ENCODE measurements at regions not wholly inside any gene's neighbourhood (a gene's known extent, or its start where the extent isn't known, plus 50 kb on each side); places are given as distances from the start of the nearest gene placed in this dataset.

DNA sequence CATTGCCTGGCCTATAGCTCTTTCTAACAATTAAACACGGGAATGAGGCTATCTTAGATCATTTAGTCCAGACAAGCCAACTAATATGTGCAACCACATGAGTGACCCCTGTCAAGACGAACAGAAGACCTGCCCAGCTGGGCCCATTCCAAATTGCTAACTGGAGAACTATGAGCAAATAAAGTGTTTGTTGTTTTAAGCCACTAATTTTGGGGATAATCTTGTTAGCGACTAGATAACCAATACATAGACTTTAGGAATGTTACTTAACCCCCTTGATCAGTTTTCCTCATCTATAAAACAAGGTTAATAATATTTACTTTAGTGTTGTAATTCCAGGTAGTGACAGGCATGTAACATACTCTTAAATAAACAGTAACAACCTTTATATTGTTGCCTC, 848.3 kb downstream of the METTL15 start:
- TF ChIP-seq, protein P1, sequence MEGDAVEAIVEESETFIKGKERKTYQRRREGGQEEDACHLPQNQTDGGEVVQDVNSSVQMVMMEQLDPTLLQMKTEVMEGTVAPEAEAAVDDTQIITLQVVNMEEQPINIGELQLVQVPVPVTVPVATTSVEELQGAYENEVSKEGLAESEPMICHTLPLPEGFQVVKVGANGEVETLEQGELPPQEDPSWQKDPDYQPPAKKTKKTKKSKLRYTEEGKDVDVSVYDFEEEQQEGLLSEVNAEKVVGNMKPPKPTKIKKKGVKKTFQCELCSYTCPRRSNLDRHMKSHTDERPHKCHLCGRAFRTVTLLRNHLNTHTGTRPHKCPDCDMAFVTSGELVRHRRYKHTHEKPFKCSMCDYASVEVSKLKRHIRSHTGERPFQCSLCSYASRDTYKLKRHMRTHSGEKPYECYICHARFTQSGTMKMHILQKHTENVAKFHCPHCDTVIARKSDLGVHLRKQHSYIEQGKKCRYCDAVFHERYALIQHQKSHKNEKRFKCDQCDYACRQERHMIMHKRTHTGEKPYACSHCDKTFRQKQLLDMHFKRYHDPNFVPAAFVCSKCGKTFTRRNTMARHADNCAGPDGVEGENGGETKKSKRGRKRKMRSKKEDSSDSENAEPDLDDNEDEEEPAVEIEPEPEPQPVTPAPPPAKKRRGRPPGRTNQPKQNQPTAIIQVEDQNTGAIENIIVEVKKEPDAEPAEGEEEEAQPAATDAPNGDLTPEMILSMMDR (IDR thresholded peaks at IDR 0.05; ENCODE audit: borderline replicate concordance, control extremely low read depth, extremely low read depth, insufficient read depth, missing control alignments): no peak
- no peak for DNase-seq (ENCODE audit: low spot score)
- in situ Hi-C loops (cut with MboI; ENCODE audit: low sequenced_read_pairs, unreplicated experiment): no loop called here

DNA sequence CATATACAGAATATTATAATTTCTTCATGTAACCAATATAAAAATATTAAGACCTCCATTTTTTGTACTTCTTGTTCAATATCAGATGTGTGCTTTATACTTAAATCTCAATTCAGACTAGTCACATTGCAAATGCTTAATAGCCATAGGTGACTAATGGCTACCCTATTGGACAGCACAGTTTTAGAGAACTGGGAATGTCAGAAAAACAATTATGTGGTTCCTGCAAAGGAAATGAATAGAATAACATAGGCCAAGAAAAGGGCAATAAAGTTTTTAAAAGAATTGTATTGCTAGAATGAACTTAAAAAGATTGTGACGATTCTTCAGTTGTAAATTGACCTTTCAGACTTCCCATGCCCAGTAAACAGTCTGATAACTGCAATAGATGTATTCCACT, 843.0 kb downstream of the METTL15 start:
- DNase-seq (ENCODE audit: low spot score): no peak
- TF ChIP-seq, protein P1 (IDR thresholded peaks at IDR 0.05; ENCODE audit: borderline replicate concordance, control extremely low read depth, extremely low read depth, insufficient read depth, missing control alignments): no peak
- in situ Hi-C loops (cut with MboI; ENCODE audit: low sequenced_read_pairs, unreplicated experiment): no loop called here

DNA sequence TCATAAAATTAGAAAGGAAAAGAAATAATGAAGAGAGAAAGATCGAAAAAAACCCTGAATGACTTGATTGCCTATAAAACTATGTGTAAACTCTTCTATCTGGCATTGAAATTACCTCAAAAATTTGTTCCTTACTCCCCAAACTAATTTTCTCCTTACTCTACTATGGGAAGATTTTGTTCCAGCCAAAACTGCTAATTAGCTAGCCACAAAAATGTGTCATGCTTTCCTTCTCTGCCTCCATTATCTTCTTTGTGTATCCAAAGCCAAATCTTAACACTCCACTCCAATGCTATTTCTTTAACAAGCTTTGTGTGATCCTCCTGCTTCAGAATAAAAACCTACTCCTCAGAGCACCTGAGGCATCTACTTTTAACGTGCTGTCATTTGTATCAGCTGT, 831.2 kb downstream of the METTL15 start:
- TF ChIP-seq, protein P1 (IDR thresholded peaks at IDR 0.05; ENCODE audit: borderline replicate concordance, control extremely low read depth, extremely low read depth, insufficient read depth, missing control alignments): no peak
- DNase-seq (ENCODE audit: low spot score): no peak
- in situ Hi-C loops (cut with MboI; ENCODE audit: low sequenced_read_pairs, unreplicated experiment): no loop called here

DNA sequence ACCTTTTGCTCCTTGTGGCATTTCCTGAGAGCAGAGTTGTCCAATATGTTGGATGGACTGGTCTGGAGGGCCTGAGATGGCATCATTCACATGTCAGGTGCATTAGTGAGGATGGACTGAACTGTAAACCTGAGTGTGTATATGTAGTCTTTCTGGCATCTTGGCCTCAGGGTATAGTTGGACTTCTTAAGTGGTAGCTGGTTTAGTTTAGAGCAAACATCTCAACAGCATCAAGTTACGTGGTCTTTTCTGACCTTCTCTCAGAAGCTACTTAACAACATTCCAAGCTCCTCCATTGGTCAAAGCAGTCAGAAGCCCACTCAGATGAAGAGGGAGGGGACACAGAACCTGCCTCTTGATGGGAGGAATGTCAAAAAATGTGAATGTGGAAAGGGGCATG, 829.9 kb downstream of the METTL15 start:
- in situ Hi-C loops (cut with MboI; ENCODE audit: low sequenced_read_pairs, unreplicated experiment): no loop called here
- TF ChIP-seq, protein P1 (IDR thresholded peaks at IDR 0.05; ENCODE audit: borderline replicate concordance, control extremely low read depth, extremely low read depth, insufficient read depth, missing control alignments): no peak
- no peak for DNase-seq (ENCODE audit: low spot score)

DNA sequence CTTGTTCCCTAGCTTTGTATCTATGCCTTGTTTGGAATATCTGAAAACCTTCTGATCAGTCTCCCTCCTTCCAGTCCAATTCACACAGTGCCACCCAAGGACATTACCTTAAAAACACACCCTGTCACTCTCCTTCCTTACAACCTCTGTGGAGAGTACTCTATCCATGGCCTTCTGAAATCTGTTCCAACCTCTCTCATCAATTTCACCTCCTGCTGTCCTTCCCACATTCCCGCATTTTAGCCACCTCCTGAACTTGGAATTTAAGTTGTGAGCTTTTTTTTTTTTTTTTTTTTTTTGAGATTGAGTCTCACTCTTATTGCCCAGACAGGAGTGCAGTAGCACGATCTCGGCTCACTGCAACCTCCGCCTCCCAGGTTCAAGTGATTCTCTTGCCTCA, 824.8 kb downstream of the METTL15 start:
- no peak for DNase-seq (ENCODE audit: low spot score)
- TF ChIP-seq, protein P1 (IDR thresholded peaks at IDR 0.05; ENCODE audit: borderline replicate concordance, control extremely low read depth, extremely low read depth, insufficient read depth, missing control alignments): no peak
- in situ Hi-C loops (cut with MboI; ENCODE audit: low sequenced_read_pairs, unreplicated experiment): no loop called here

DNA sequence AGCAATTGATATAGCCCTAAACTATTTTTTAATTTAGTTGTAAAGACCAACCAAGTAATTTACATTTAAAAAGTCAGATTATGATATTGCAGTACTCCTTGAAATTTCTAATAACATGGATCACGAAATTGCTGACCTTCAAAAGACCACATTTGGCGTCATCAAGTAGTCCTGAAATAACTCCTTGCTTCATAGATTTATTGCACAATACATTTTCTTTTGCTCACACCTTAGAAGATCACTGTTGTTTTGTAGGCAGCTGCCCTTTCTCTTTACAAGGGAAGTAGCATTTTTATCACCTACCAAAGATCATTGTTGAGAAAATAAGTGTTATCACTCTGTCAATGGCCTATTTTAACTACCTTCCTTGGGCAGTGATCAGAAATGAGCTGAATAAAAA, 815.8 kb downstream of the METTL15 start:
- TF ChIP-seq, protein P1 (IDR thresholded peaks at IDR 0.05; ENCODE audit: borderline replicate concordance, control extremely low read depth, extremely low read depth, insufficient read depth, missing control alignments): no peak
- in situ Hi-C loops (cut with MboI; ENCODE audit: low sequenced_read_pairs, unreplicated experiment): no loop called here
- DNase-seq (ENCODE audit: low spot score): no peak

Data from GM13976 (cell line).